NCI-H2107 treated with DMSO at 0.1 percent for 48 hours (cell line): ENCODE measurements at regions not wholly inside any gene's neighbourhood (a gene's known extent, or its start where the extent isn't known, plus 50 kb on each side); places are given as distances from the start of the nearest gene placed in this dataset.

Experiments used
- DNase-seq: peaks from one replicate; lab custom pipeline; 2025; ENCODE audit not compliant: unreplicated experiment; lab: John Stamatoyannopoulos, UW

DNA sequence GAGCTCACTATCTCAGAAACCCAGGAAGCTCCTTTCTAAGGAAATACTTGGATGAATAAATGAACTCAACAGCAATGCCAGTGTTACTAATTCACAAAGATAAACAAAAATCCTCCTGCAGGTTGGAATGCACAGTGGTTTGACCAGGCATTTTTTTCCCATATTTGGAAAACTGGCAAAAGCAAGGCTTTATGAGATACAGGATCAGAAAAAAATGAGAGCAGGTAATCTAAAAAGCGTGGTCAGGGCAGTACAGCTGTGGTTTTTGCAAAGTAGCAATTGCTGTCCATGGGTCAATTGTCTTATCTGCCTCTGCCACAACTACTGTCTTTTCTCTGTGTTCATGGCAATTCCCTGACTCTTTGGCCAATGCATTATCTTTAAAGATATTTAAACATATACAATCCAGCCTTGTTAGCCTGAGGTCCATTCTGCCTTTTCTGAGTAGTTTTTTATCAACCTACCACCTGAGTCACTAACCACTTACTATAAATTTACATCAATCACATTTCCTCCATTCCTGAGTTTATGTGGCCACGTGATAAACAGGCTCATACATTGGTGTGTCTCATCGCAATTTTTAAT lies 564.5 kb upstream of the IGFBP3 start:
- DNase-seq: no peak

GRCh38 chr7:46484906-46485305 lies 563.8 kb upstream of the IGFBP3 start:
- no peak for DNase-seq

DNA sequence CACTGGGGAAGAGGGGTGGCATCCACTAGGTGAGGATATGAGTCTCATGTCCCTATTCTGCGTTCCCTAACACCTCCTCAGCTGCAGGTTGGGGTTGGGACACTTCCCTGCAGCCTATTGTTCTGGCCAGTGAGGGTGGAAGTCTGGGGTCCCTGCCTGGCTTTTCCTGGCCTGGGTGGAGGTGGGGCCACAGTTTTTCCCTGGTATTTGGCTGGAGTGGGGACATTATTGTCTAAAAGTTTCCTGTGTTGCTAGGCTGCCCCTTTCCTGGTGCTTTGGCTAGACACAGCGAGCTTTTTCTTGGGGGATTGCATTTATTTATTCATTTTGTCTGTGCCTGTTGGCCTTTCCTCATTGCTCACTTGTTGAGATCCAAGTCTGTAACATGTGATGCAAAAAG lies 559.5 kb upstream of the IGFBP3 start:
- DNase-seq: no peak

GRCh38 chr7:46479680-46480079 lies 558.6 kb upstream of the IGFBP3 start:
- DNase-seq: no peak

- no peak for DNase-seq
Measured at GRCh38 chr7:46478046-46478445, 557.0 kb upstream of the IGFBP3 start.

GRCh38 chr7:46468753-46469356 lies 547.8 kb upstream of the IGFBP3 start:
- no peak for DNase-seq

GRCh38 chr7:46463170-46463569 lies 542.1 kb upstream of the IGFBP3 start:
- no peak for DNase-seq

DNA sequence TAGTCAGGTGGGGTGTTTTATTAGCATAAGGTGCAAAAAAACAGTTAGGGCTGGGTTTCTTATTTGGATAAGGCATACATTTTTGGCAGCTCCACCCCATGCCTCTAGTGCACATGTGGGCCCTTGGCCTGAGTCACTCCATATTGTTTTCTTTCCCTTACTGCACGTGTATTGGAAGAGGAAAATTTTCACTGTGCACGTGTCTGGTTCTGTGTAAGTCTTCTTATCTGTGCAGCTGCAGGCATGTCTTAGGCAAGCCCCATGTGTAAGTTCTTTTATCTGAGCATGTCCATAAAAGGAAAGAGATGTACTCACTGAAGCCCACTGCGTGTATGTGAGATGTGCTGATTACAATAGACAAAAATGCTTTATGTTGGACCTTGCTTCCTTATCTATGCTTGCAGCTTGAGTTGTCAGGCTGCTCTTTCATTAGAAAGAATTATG lies 540.3 kb upstream of the IGFBP3 start:
- no peak for DNase-seq

- no peak for DNase-seq
Measured at GRCh38 chr7:46459942-46460341, 538.9 kb upstream of the IGFBP3 start.

DNA sequence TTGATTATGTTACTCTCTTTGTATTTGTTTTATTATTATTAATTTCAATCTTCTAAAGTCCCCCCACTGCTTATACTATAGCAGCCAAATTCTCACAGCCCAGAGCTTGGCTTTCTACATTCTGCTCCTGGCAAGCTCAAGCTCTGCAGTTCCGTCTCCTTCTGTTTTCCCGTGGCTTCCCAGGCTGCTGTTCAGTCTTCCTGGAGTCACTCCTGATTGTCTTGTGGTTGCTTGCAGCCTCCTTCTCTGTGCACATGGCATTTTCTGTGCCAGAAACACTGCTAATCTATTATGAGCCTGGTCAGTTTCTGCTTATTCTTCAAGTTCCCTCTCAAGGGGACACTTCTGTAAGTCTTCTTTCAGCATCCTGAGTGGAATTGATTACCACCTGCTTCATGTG lies 533.7 kb upstream of the IGFBP3 start:
- no peak for DNase-seq

DNA sequence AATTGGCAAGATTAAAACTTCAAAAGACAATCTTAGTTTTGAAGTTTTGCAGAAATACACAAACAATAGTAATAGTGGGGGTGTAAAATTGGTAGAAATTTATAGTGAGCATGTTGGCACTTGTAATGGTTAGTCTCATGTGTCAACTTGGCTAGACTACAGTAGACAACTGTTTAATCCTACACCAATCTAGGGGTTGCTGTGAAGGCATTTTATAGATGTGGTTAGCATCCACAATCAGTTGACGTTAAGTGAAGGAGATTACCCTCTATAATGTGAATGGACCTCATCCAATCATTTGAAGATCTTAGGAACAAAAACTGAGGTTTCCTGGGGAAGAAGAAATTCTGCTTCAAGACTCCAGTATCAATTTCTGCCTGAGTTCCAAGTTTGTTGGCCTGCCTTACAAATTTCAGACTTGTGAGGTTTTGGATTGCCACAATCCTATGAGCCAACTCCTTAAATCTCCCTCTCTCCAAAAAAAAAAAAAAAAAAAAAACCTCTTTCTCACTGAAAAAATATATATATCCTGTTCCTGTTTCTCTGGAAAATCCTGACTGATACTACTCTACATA lies 531.6 kb upstream of the IGFBP3 start:
- no peak for DNase-seq

GRCh38 chr7:46451846-46452245 lies 530.8 kb upstream of the IGFBP3 start:
- no peak for DNase-seq

DNA sequence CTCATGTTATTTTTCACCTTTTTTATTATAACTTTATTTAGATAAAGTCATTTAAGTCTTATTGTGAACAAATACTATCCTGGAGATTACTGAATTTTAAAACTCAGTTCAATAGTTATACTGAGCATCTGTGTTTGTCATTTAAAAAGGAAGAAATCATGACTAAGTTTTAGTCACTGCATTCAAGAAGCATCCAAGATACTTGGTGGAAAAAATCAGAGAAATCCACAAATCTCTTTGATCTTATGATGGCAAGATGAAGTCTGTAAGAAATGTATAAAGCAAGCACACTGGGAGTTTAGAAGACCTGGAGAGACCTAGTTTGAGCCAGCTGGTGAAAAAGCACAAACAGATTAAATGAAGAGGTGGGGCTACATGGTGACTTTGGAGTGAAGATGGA lies 529.8 kb upstream of the IGFBP3 start:
- no peak for DNase-seq

GRCh38 chr7:46450425-46450824 lies 529.4 kb upstream of the IGFBP3 start:
- DNase-seq: no peak

DNA sequence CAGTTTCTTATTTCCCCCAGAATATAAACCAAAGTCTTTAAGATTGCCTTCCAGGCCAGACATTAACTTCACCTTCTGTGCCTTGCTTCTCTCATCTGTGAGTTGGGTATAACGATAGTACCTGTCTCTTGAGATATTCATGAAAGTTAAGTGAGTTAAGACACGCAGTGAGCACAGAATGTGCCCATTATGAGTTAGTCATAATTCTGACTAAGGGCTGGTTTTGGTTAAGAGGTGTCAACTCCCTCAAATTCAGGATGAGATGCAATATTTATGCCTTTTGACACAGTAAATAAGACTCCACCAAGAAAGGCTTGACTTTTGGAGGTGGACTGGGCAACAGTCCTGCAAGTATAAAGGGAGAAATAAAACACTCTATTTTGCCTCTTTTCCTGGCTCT lies 528.7 kb upstream of the IGFBP3 start:
- no peak for DNase-seq

GRCh38 chr7:46448478-46448877 lies 527.4 kb upstream of the IGFBP3 start:
- no peak for DNase-seq

DNA sequence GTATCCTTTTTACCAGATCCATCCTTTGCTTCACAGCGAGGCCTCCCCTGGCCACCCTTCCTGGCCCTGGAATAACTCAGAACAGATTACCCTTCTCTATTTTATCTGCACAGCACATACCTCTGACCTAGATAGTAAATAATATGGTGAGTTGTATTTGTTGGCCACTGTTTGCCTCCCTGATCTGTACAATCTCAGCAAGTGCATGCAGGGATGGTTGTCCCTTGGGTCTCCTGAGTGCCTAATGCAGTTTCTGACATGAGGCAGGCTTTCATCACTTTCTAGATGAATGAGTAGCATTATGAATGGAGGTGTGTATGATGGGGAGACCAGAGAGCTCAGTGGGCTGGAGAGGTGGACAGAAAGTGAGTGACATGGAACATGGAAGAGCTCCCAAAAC lies 525.1 kb upstream of the IGFBP3 start:
- no peak for DNase-seq

GRCh38 chr7:46444256-46444655 lies 523.2 kb upstream of the IGFBP3 start:
- DNase-seq: no peak

GRCh38 chr7:46440186-46440585 lies 519.1 kb upstream of the IGFBP3 start:
- DNase-seq: no peak

DNA sequence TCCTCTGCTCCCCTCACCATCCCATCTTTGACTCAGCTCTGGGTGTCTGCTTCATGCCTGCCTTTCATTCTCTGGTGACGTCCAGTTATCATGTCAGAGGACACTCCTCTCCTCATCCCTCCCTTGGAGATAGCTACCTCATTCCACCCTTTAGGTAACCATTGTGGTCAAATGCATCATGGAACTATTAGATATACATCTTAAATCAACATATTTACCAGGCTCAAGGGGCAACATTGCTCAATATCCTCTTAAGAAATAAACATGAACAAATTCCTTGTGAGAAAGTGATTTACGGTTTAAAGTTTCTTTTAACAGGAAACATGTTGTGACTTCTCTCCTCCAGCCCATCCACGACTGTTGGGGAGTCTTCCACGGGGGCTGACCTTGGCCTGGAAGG lies 511.6 kb upstream of the IGFBP3 start:
- no peak for DNase-seq

DNA sequence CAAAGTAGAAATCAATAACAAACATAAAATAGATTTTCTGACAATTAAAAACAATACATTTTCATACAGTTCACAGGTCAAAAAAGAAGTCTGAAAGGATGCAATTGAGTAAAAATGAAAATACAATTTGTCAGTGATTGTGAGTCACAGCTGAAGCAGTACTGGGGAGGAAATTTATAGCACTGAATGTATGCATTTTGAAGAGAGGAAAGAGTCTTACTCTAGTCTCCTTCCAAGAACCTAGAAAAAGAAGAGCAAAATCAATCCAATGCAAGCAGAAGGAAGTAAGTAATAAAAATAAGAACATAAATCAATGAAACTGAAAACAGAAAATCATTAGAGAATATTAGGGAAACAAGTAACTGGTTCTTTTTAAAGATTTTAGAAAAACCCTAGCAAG lies 507.2 kb upstream of the IGFBP3 start:
- DNase-seq: no peak

- no peak for DNase-seq
Measured at GRCh38 chr7:46424934-46425333, 503.9 kb upstream of the IGFBP3 start.
